HEK293 (cell line): ENCODE measurements at regions not wholly inside any gene's neighbourhood (a gene's known extent, or its start where the extent isn't known, plus 50 kb on each side); places are given as distances from the start of the nearest gene placed in this dataset.

Experiments
- CTCF ChIA-PET: fragments of 350-600 bp; formaldehyde crosslinking; extraction: SDS; loops from one replicate; lab custom pipeline; 2021; ENCODE audit warnings: antibody characterized with exemption; lab: Yijun Ruan, JAX
- POLR2A ChIA-PET: fragments of 300-600 bp; formaldehyde crosslinking; extraction: SDS; loops from one replicate; lab custom pipeline; 2020; ENCODE audit warnings: antibody characterized with exemption, inconsistent platforms; lab: Yijun Ruan, JAX
- H3K27ac ChIP-seq: fragments of 200-500 bp; sonication (Bioruptor generic); 2 replicates; pipeline ENCODE4 v1.5.1; 2014; ENCODE audit warnings: low read depth, low read length, control low read depth, inconsistent platforms; ENCODE audit errors: extremely low read depth
- H3K36me3 ChIP-seq, 2 experiments: fragments of 200-500 bp in 1 of 2; sonication (Bioruptor generic) in 1 of 2; 1 replicate in 1 of 2; 2 replicates in 1 of 2; pipeline ENCODE4 v1.5.1; 2014 to 2017; ENCODE audit warnings: inconsistent platforms in 2 of 2, low read length in 2 of 2; ENCODE audit not compliant: control insufficient read depth in 2 of 2, insufficient read depth in 1 of 2
- H3K4me1 ChIP-seq: fragments of 200-500 bp; sonication (Bioruptor generic); 2 replicates; pipeline ENCODE4 v1.5.1; 2014; ENCODE audit warnings: mild to moderate bottlenecking, low read length, inconsistent platforms; ENCODE audit not compliant: control insufficient read depth, insufficient read depth
- H3K4me3 ChIP-seq: 2 replicates; pipeline ENCODE4 v1.5.1; 2011; ENCODE audit warnings: low read depth, mild to moderate bottlenecking, control low read depth, low read length, moderate library complexity
- H3K9me3 ChIP-seq: fragments of 200-500 bp; sonication (Bioruptor generic); 2 replicates; pipeline ENCODE4 v1.5.1; 2014; ENCODE audit warnings: low read depth, low read length, inconsistent platforms; ENCODE audit not compliant: control insufficient read depth, insufficient read depth
- PATZ1 ChIP-seq: fragments of 450-650 bp; formaldehyde crosslinking; IDR thresholded peaks from 2 replicates; pipeline ENCODE4 v1.5.1; 2016; ENCODE audit warnings: missing biosample characterization, missing genetic modification characterization
- ZBTB1 ChIP-seq: fragments of 450-650 bp; formaldehyde crosslinking; IDR thresholded peaks from 2 replicates; pipeline ENCODE4 v1.5.1; 2016; ENCODE audit warnings: missing biosample characterization, missing genetic modification characterization
- ZBTB20 ChIP-seq: fragments of 450-650 bp; formaldehyde crosslinking; IDR thresholded peaks from 2 replicates; pipeline ENCODE4 v1.5.1; 2016; ENCODE audit warnings: missing biosample characterization, missing genetic modification characterization
- ZBTB44 ChIP-seq: fragments of 450-650 bp; IDR thresholded peaks from 2 replicates; pipeline ENCODE4 v1.5.1; 2018; ENCODE audit warnings: missing biosample characterization, mild to moderate bottlenecking, missing genetic modification characterization
- ZEB2 ChIP-seq: fragments of 450-650 bp; formaldehyde crosslinking; IDR thresholded peaks from 2 replicates; pipeline ENCODE4 v1.5.1; 2016; ENCODE audit warnings: missing biosample characterization, missing genetic modification characterization
- ZIC2 ChIP-seq: fragments of 450-650 bp; formaldehyde crosslinking; IDR thresholded peaks from 2 replicates; pipeline ENCODE4 v1.5.1; 2016; ENCODE audit warnings: missing biosample characterization, missing genetic modification characterization
- ZNF155 ChIP-seq: fragments of 450-650 bp; formaldehyde crosslinking; IDR thresholded peaks from 2 replicates; pipeline ENCODE4 v1.5.1; 2016; ENCODE audit warnings: missing biosample characterization, missing genetic modification characterization
- ZNF26 ChIP-seq: fragments of 450-650 bp; formaldehyde crosslinking; IDR thresholded peaks from 2 replicates; pipeline ENCODE4 v1.5.1; 2016; ENCODE audit warnings: missing biosample characterization, missing genetic modification characterization
- ZNF391 ChIP-seq: fragments of 450-650 bp; formaldehyde crosslinking; IDR thresholded peaks from 2 replicates; pipeline ENCODE4 v1.5.1; 2016; ENCODE audit warnings: low read depth, missing biosample characterization, missing genetic modification characterization, borderline replicate concordance
- ZNF416 ChIP-seq: fragments of 450-650 bp; formaldehyde crosslinking; IDR thresholded peaks from 2 replicates; pipeline ENCODE4 v1.5.1; 2016; ENCODE audit warnings: missing biosample characterization, missing genetic modification characterization
- ZNF48 ChIP-seq: fragments of 450-650 bp; formaldehyde crosslinking; IDR thresholded peaks from 2 replicates; pipeline ENCODE4 v1.5.1; 2016; ENCODE audit warnings: missing biosample characterization, missing genetic modification characterization
- ZNF548 ChIP-seq: fragments of 450-650 bp; formaldehyde crosslinking; IDR thresholded peaks from 2 replicates; pipeline ENCODE4 v1.5.1; 2016; ENCODE audit warnings: missing biosample characterization, missing genetic modification characterization
- ZNF585B ChIP-seq: fragments of 450-650 bp; formaldehyde crosslinking; IDR thresholded peaks from 2 replicates; pipeline ENCODE4 v1.5.1; 2016; ENCODE audit warnings: missing biosample characterization, missing genetic modification characterization
- ZNF596 ChIP-seq: fragments of 450-650 bp; IDR thresholded peaks from 2 replicates; pipeline ENCODE4 v1.5.0; 2018; ENCODE audit warnings: missing biosample characterization, mild to moderate bottlenecking, missing genetic modification characterization, moderate library complexity
- ZNF600 ChIP-seq: fragments of 450-650 bp; formaldehyde crosslinking; IDR thresholded peaks from 2 replicates; pipeline ENCODE4 v1.5.1; 2016; ENCODE audit warnings: missing biosample characterization, missing genetic modification characterization
- ZNF623 ChIP-seq: fragments of 450-650 bp; formaldehyde crosslinking; IDR thresholded peaks from 2 replicates; pipeline ENCODE4 v1.5.1; 2016; ENCODE audit warnings: missing biosample characterization, missing genetic modification characterization
- ZNF624 ChIP-seq: fragments of 450-650 bp; formaldehyde crosslinking; IDR thresholded peaks from 2 replicates; pipeline ENCODE4 v1.5.1; 2017; ENCODE audit warnings: missing biosample characterization, missing genetic modification characterization
- ZNF785 ChIP-seq: fragments of 450-650 bp; formaldehyde crosslinking; IDR thresholded peaks from 2 replicates; pipeline ENCODE4 v1.5.1; 2016; ENCODE audit warnings: missing biosample characterization, missing genetic modification characterization

DNA sequence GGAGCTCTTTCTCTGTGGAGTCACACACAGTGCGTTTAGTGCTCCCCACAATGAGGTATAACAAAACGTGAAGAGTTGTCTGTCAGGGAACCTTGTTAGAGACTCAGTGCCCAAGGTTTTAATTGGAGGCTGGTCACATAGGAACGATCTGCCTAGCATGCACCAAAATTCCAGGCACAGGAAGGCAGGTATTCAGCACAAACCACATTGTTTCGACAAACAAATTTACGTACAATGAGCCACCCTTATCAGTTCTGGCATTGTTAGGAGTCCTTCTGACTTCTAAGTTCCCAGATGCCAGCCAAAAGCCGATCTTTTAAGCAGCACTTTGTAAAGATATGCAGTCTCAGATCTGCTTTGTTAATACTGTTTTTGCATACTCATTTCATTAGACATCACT, 414.2 kb upstream of the MTPN start:
- H3K9me3 ChIP-seq, result no peaks in the 10 kb centered on the region
- H3K4me1 ChIP-seq, result no peaks in the 10 kb centered on the region
- H3K36me3 ChIP-seq, result no peaks in the 10 kb centered on the region
- ChIA-PET POLR2A (no interaction called here), CTCF (interaction anchor here (0.6 kb wide), 1 partner anchor 493 kb away, joined by 4 read pairs; no protein-coding TSS in a partner anchor)
- TF ChIP-seq ZNF26 (tag by site-specific recombination), result no peak
- no peak for TF ChIP-seq ZNF585B (tag by site-specific recombination)
- no peak for TF ChIP-seq ZEB2 (tag by site-specific recombination)
- no peak for TF ChIP-seq ZNF48
- TF ChIP-seq ZNF623 (tag by site-specific recombination), result no peak
- no peak for TF ChIP-seq ZNF624
- TF ChIP-seq ZNF391 (tag by site-specific recombination), result no peak
- TF ChIP-seq ZNF416, result no peak
- TF ChIP-seq ZNF155 (tag by site-specific recombination), result no peak
- no peak for TF ChIP-seq ZNF548 (tag by site-specific recombination)
- no peak overlapping the region for H3K4me3 ChIP-seq
- no peak overlapping the region for H3K27ac ChIP-seq

- Histone ChIP-seq H3K4me3 (no peak overlapping the region), H3K36me3 (no peaks in the 10 kb centered on the region), H3K9me3 (no peaks in the 10 kb centered on the region), H3K4me1 (no peaks in the 10 kb centered on the region), H3K27ac (no peak overlapping the region)
- ChIA-PET CTCF (no interaction called here), POLR2A (no interaction called here)
- TF ChIP-seq ZNF785 (tag by site-specific recombination) (no peak), ZBTB20 (tag by site-specific recombination) (no peak), ZIC2 (tag by site-specific recombination) (no peak)
Observed at GRCh38 chr7:136389933-136390332, 412.8 kb upstream of the MTPN start.

DNA sequence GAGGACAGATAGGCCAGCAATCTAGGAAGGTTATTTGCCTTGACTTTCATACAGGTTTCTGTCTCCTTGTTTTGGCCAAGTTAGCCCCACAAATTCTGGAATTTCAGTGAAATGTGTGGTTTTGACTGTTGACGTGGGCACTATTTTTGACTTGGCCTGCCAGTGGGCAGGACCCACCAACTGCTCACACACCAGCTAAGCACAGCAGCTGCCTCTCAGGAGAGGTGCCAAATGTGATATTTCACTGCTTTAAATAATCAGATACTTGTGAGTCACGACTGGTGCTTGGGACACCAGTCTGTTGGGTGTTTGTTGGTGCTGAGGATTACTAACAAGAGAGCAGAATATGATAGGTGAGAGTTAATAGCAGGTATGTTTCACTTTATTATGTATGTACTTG, 409.7 kb upstream of the MTPN start:
- no peak overlapping the region for H3K4me3 ChIP-seq
- H3K4me1 ChIP-seq, result no peaks in the 10 kb centered on the region
- H3K36me3 ChIP-seq, result no peaks in the 10 kb centered on the region
- no peak overlapping the region for H3K27ac ChIP-seq
- CTCF ChIA-PET, result no interaction called here
- TF ChIP-seq PATZ1 (tag by site-specific recombination) (no peak), ZBTB1 (tag by site-specific recombination) (no peak), ZBTB44 (no peak), ZNF785 (tag by site-specific recombination) (no peak), ZNF596 (tag by site-specific recombination) (no peak), ZNF600 (tag by site-specific recombination) (no peak)
- TF ChIP-seq, all 188 proteins: peak for 0
- POLR2A ChIA-PET, result no interaction called here
- H3K9me3 ChIP-seq, result no peaks in the 10 kb centered on the region
